H9 (cell line): ENCODE measurements at regions not wholly inside any gene's neighbourhood (a gene's known extent, or its start where the extent isn't known, plus 50 kb on each side); places are given as distances from the start of the nearest gene placed in this dataset.
A peak's percentile ranks its signal among the peaks of the same experiment; 100 is the strongest.

ENCODE experiments used
- DNase-seq: peaks from one replicate; pipeline ENCODE4 v3.0.0-alpha.2; 2017
- H2AFZ ChIP-seq: one replicate; pipeline ENCODE4 v1.6.1; 2013; ENCODE audit warnings: mild to moderate bottlenecking, low read length, control low read depth, moderate library complexity
- H2AK5ac ChIP-seq: 2 replicates; pipeline ENCODE4 v1.6.1; 2013; ENCODE audit warnings: low read length, control low read depth, mixed read lengths; ENCODE audit not compliant: insufficient read length
- H2BK120ac ChIP-seq: one replicate; pipeline ENCODE4 v1.6.1; 2013; ENCODE audit warnings: low read depth, mild to moderate bottlenecking, low read length, control low read depth, inconsistent platforms; ENCODE audit not compliant: poor library complexity, severe bottlenecking
- H2BK12ac ChIP-seq: 2 replicates; pipeline ENCODE4 v1.6.1; 2013; ENCODE audit warnings: low read length, control low read depth, mixed read lengths, low read depth; ENCODE audit not compliant: insufficient read length
- H2BK15ac ChIP-seq: 2 replicates; pipeline ENCODE4 v1.6.1; 2013; ENCODE audit warnings: low read depth, low read length, control low read depth
- H2BK20ac ChIP-seq: one replicate; pipeline ENCODE4 v1.6.1; 2013; ENCODE audit warnings: low read depth, mild to moderate bottlenecking, low read length, control low read depth, inconsistent platforms; ENCODE audit not compliant: poor library complexity, severe bottlenecking
- H2BK5ac ChIP-seq: 2 replicates; pipeline ENCODE4 v1.6.1; 2013; ENCODE audit warnings: low read length, control low read depth, mixed read lengths; ENCODE audit not compliant: insufficient read length
- H3K14ac ChIP-seq: 2 replicates; pipeline ENCODE4 v1.6.1; 2013; ENCODE audit warnings: low read length, control low read depth; ENCODE audit not compliant: insufficient read depth
- H3K18ac ChIP-seq: 2 replicates; pipeline ENCODE4 v1.6.1; 2013; ENCODE audit warnings: low read depth, mild to moderate bottlenecking, mixed read lengths, low read length, control low read depth; ENCODE audit not compliant: insufficient read length
- H3K23ac ChIP-seq: 2 replicates; pipeline ENCODE4 v1.6.1; 2013; ENCODE audit warnings: low read length, control low read depth, mixed read lengths, low read depth; ENCODE audit not compliant: insufficient read length
- H3K23me2 ChIP-seq: 2 replicates; pipeline ENCODE4 v1.6.1; 2013; ENCODE audit warnings: low read depth, mild to moderate bottlenecking, mixed read lengths, low read length, control low read depth; ENCODE audit not compliant: insufficient read length, poor library complexity, severe bottlenecking
- H3K27ac ChIP-seq: 2 replicates; pipeline ENCODE4 v1.5.1; 2013; ENCODE audit warnings: low read length, control low read depth, mixed read lengths, low read depth; ENCODE audit not compliant: insufficient read length
- H3K27me3 ChIP-seq: 2 replicates; pipeline ENCODE4 v1.6.1; 2013; ENCODE audit warnings: low read length, control low read depth, inconsistent platforms; ENCODE audit not compliant: insufficient read depth
- H3K4ac ChIP-seq: 2 replicates; pipeline ENCODE4 v1.6.1; 2013; ENCODE audit warnings: low read depth, mild to moderate bottlenecking, control low read depth, inconsistent platforms, low read length, moderate library complexity
- H3K4me1 ChIP-seq: 2 replicates; pipeline ENCODE4 v1.6.1; 2013; ENCODE audit warnings: low read length, control low read depth, inconsistent platforms; ENCODE audit not compliant: insufficient read depth
- H3K4me2 ChIP-seq: 2 replicates; pipeline ENCODE4 v1.6.1; 2013; ENCODE audit warnings: low read length, control low read depth, mixed read lengths; ENCODE audit not compliant: insufficient read length, insufficient read depth
- H3K56ac ChIP-seq: 2 replicates; pipeline ENCODE4 v1.6.1; 2013; ENCODE audit warnings: low read depth, mild to moderate bottlenecking, mixed read lengths, low read length, control low read depth; ENCODE audit not compliant: insufficient read length
- H3K79me1 ChIP-seq: 2 replicates; pipeline ENCODE4 v1.6.1; 2013; ENCODE audit warnings: low read depth, mild to moderate bottlenecking, moderate library complexity, low read length, control low read depth, inconsistent platforms; ENCODE audit not compliant: insufficient read depth, poor library complexity, severe bottlenecking
- H3K79me2 ChIP-seq: 2 replicates; pipeline ENCODE4 v1.6.1; 2013; ENCODE audit warnings: low read length, control low read depth, inconsistent platforms; ENCODE audit not compliant: insufficient read depth
- H3K9ac ChIP-seq: 2 replicates; pipeline ENCODE4 v1.6.1; 2013; ENCODE audit warnings: low read length, control low read depth, mixed read lengths; ENCODE audit not compliant: insufficient read length; ENCODE audit errors: extremely low read depth
- H3K9me3 ChIP-seq: one replicate; pipeline ENCODE4 v1.6.1; 2013; ENCODE audit warnings: low read depth, low read length, inconsistent platforms; ENCODE audit not compliant: control insufficient read depth
- H3T11ph ChIP-seq: one replicate; pipeline ENCODE4 v1.6.1; 2013; ENCODE audit warnings: mild to moderate bottlenecking, low read length, control low read depth, inconsistent platforms
- H4K20me1 ChIP-seq: one replicate; pipeline ENCODE4 v1.6.1; 2013; ENCODE audit not compliant: control insufficient read depth, insufficient read length, insufficient read depth
- H4K5ac ChIP-seq: 2 replicates; pipeline ENCODE4 v1.6.1; 2013; ENCODE audit warnings: low read depth, mild to moderate bottlenecking, mixed read lengths, low read length, control low read depth; ENCODE audit not compliant: insufficient read length
- H4K8ac ChIP-seq: replicated peaks from 2 replicates; pipeline ENCODE4 v1.6.1; 2013; ENCODE audit warnings: low read length, control low read depth, mixed read lengths, low read depth; ENCODE audit not compliant: insufficient read length
- H4K91ac ChIP-seq: 2 replicates; pipeline ENCODE4 v1.6.1; 2013; ENCODE audit warnings: low read depth, mild to moderate bottlenecking, moderate library complexity, mixed read lengths, low read length, control low read depth; ENCODE audit not compliant: insufficient read length
- H3K27ac Mint-ChIP-seq, 3 experiments: 2 replicates in 2 of 3; 3 replicates in 1 of 3; pipeline ENCODE4 v1.8.0; 2020 to 2021; ENCODE audit warnings: mixed read lengths in 3 of 3, mild to moderate bottlenecking in 1 of 3, moderate library complexity in 1 of 3
- H3K27me3 Mint-ChIP-seq: 2 replicates; pipeline ENCODE4 v1.8.0; 2021; ENCODE audit warnings: low read depth, mild to moderate bottlenecking, moderate library complexity, mixed read lengths
- H3K36me3 Mint-ChIP-seq, 3 experiments: 2 replicates in 2 of 3; 3 replicates in 1 of 3; pipeline ENCODE4 v1.8.0; 2020 to 2021; ENCODE audit warnings: low read depth in 3 of 3, mixed read lengths in 3 of 3; ENCODE audit not compliant: insufficient read depth in 1 of 3
- H3K4me1 Mint-ChIP-seq, 2 experiments: 2 replicates each; pipeline ENCODE4 v1.8.0; 2020; ENCODE audit warnings: mixed read lengths in 2 of 2
- H3K4me3 Mint-ChIP-seq, 2 experiments: 2 replicates in 1 of 2; 3 replicates in 1 of 2; pipeline ENCODE4 v1.8.0; 2020 to 2021; ENCODE audit warnings: mild to moderate bottlenecking in 2 of 2, mixed read lengths in 2 of 2, moderate library complexity in 1 of 2
- H3K9me3 Mint-ChIP-seq, 2 experiments: 2 replicates in 1 of 2; 3 replicates in 1 of 2; pipeline ENCODE4 v1.8.0; 2020; ENCODE audit warnings: mild to moderate bottlenecking in 2 of 2, mixed read lengths in 2 of 2, moderate library complexity in 1 of 2
- CTCF ChIP-seq: fragments of 200-600 bp; sonication (generic); conservative IDR thresholded peaks from 3 replicates; pipeline ENCODE4 v1.8.0; 2021; ENCODE audit warnings: antibody characterized with exemption, mild to moderate bottlenecking
- WGBS: extraction: QIAGEN DNeasy Blood & Tissue Kit; methylation state at CpG from one replicate; pipeline ENCODE4 v1.1.7; 2013; ENCODE audit warnings: missing lambda C conversion rate, low lambda C conversion rate, mixed read lengths; ENCODE audit not compliant: insufficient read length; ENCODE audit errors: extremely low coverage; 5-methylcytosine and 5-hydroxymethylcytosine counted together

- Histone ChIP-seq H2BK5ac (no peak overlapping the region), H3K79me1 (no peaks in the 10 kb centered on the region), H2BK12ac (no peak overlapping the region), H3K4me1 (no peaks in the 10 kb centered on the region), H3K9ac (no peak overlapping the region), H2BK120ac (no peak overlapping the region), H4K8ac (no peak overlapping the region), H3K27ac (no peak overlapping the region), H4K5ac (no peak overlapping the region), H3K27me3 (no peaks in the 10 kb centered on the region), H3T11ph (no peak overlapping the region), H2AFZ (no peak overlapping the region), H2AK5ac (no peak overlapping the region), H3K4ac (no peak overlapping the region), H3K14ac (no peak overlapping the region), H2BK20ac (no peak overlapping the region), H3K23me2 (no peaks in the 10 kb centered on the region), H3K79me2 (no peaks in the 10 kb centered on the region), H4K20me1 (no peaks in the 10 kb centered on the region), H2BK15ac (no peak overlapping the region), H3K23ac (no peak overlapping the region), H3K4me2 (no peak overlapping the region), H3K56ac (no peak overlapping the region), H3K9me3 (no peaks in the 10 kb centered on the region), H3K18ac (no peak overlapping the region), H4K91ac (no peak overlapping the region)
- peak overlapping the region in 1 of 3 experiments; percentile 59; a peak in 1 of 7 replicates for H3K27ac Mint-ChIP-seq
- peaks cover 10% of the 10 kb centered on the region for H3K27me3 Mint-ChIP-seq
- no peak for DNase-seq
- no peak for TF ChIP-seq CTCF
- H3K9me3 Mint-ChIP-seq, result no peaks in the 10 kb centered on the region
- no peak overlapping the region; a peak in 1 of 5 replicates for H3K4me3 Mint-ChIP-seq
- H3K4me1 Mint-ChIP-seq, result peaks cover 3 to 15% of the 10 kb centered on the region in 2 experiments; a peak in 3 of 4 replicates
- no peaks in the 10 kb centered on the region for H3K36me3 Mint-ChIP-seq
- no CpG with 5 or more reads among the region's 4 CpGs for WGBS
Observed at GRCh38 chr17:33519692-33520091, 226.6 kb upstream of the ASIC2 start.
